Natural killer cell (primary cell): ENCODE measurements at regions not wholly inside any gene's neighbourhood (a gene's known extent, or its start where the extent isn't known, plus 50 kb on each side); places are given as distances from the start of the nearest gene placed in this dataset.

ENCODE experiments used
- ATAC-seq, 3 donors: fragments of 150-1000 bp in 2 of 3; fragments of 200-7000 bp in 1 of 3; cut with Tn5 transposase; 1 replicate in 1 of 3; 2 replicates in 2 of 3; pipeline ENCODE4 v1.10.0; 2021; ENCODE audit warnings: mild to moderate bottlenecking in 2 of 3, moderate library complexity in 2 of 3
- DNase-seq, 2 donors: peaks; one replicate each; pipeline versions ENCODE4 v3.0.0 to v3.0.0-alpha.2; 2013 to 2021; ENCODE audit warnings: mixed read lengths in 1 of 2
- H3K27ac ChIP-seq: one replicate; pipeline ENCODE4 v1.5.1; 2013; ENCODE audit warnings: mild to moderate bottlenecking, low read length
- H3K27me3 ChIP-seq: one replicate; pipeline ENCODE4 v1.6.1; 2013; ENCODE audit warnings: low read length; ENCODE audit not compliant: control insufficient read depth, insufficient read depth
- H3K36me3 ChIP-seq: one replicate; pipeline ENCODE4 v1.6.1; 2013; ENCODE audit warnings: low read length; ENCODE audit not compliant: control insufficient read depth, insufficient read depth
- H3K4me1 ChIP-seq: one replicate; pipeline ENCODE4 v1.6.1; 2013; ENCODE audit warnings: low read length; ENCODE audit not compliant: control insufficient read depth, insufficient read depth
- H3K4me3 ChIP-seq: one replicate; pipeline ENCODE4 v1.5.1; 2013; ENCODE audit warnings: low read length
- H3K9me3 ChIP-seq: one replicate; pipeline ENCODE4 v1.6.1; 2013; ENCODE audit warnings: low read length; ENCODE audit not compliant: control insufficient read depth, insufficient read depth
- H3K27ac Mint-ChIP-seq, 2 donors: one replicate each; pipeline ENCODE4 v1.8.0; 2022; ENCODE audit warnings: mild to moderate bottlenecking in 2 of 2, mixed read lengths in 2 of 2, moderate library complexity in 1 of 2
- H3K27me3 Mint-ChIP-seq, 2 donors: one replicate each; pipeline ENCODE4 v1.8.0; 2022; ENCODE audit warnings: low read depth in 2 of 2, mixed read lengths in 2 of 2
- H3K36me3 Mint-ChIP-seq: one replicate; pipeline ENCODE4 v1.8.0; 2022; ENCODE audit warnings: mixed read lengths
- H3K4me1 Mint-ChIP-seq, 2 donors: one replicate each; pipeline ENCODE4 v1.8.0; 2022; ENCODE audit warnings: mixed read lengths in 2 of 2
- H3K4me3 Mint-ChIP-seq: one replicate; pipeline ENCODE4 v1.8.0; 2022; ENCODE audit warnings: mild to moderate bottlenecking, moderate library complexity, mixed read lengths
- H3K9me3 Mint-ChIP-seq, 2 donors: one replicate each; pipeline ENCODE4 v1.8.0; 2022; ENCODE audit warnings: mixed read lengths in 2 of 2
- WGBS: methylation state at CpG from one replicate; pipeline ENCODE4 v1.1.7; 2013; ENCODE audit warnings: missing lambda C conversion rate; ENCODE audit not compliant: insufficient coverage; 5-methylcytosine and 5-hydroxymethylcytosine counted together
- intact Hi-C: fragments of 100-400 bp; cut with micrococcal nuclease; formaldehyde crosslinking; loops from one replicate; pipeline ENCODE4 v1.14.2; 2022
- TF ChIP-seq, protein P1 (sequence below): fragments of 200-600 bp; IDR thresholded peaks from one replicate; pipeline ENCODE4 v1.8.0; 2022; ENCODE audit warnings: antibody characterized with exemption

GRCh38 chr20:22946596-22946995 is 88.5 kb upstream of the SSTR4 start:
- Mint-ChIP-seq H3K9me3 (no peaks in the 10 kb centered on the region), H3K27me3 (peaks cover 10 to 23% of the 10 kb centered on the region in 2 donors), H3K4me1 (no peaks in the 10 kb centered on the region), H3K36me3 (no peaks in the 10 kb centered on the region), H3K27ac (no peak overlapping the region), H3K4me3 (no peak overlapping the region)
- 81% methylated on average over 2 of the region's 2 CpGs for WGBS
- intact Hi-C loops: no loop called here
- no peak overlapping the region for H3K4me3 ChIP-seq
- ATAC-seq: no peak
- no peaks in the 10 kb centered on the region for H3K27me3 ChIP-seq
- H3K4me1 ChIP-seq: no peaks in the 10 kb centered on the region
- DNase-seq: no peak
- TF ChIP-seq, protein P1, sequence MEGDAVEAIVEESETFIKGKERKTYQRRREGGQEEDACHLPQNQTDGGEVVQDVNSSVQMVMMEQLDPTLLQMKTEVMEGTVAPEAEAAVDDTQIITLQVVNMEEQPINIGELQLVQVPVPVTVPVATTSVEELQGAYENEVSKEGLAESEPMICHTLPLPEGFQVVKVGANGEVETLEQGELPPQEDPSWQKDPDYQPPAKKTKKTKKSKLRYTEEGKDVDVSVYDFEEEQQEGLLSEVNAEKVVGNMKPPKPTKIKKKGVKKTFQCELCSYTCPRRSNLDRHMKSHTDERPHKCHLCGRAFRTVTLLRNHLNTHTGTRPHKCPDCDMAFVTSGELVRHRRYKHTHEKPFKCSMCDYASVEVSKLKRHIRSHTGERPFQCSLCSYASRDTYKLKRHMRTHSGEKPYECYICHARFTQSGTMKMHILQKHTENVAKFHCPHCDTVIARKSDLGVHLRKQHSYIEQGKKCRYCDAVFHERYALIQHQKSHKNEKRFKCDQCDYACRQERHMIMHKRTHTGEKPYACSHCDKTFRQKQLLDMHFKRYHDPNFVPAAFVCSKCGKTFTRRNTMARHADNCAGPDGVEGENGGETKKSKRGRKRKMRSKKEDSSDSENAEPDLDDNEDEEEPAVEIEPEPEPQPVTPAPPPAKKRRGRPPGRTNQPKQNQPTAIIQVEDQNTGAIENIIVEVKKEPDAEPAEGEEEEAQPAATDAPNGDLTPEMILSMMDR: no peak
- no peak overlapping the region for H3K27ac ChIP-seq
- no peaks in the 10 kb centered on the region for H3K36me3 ChIP-seq
- H3K9me3 ChIP-seq: no peaks in the 10 kb centered on the region

DNA sequence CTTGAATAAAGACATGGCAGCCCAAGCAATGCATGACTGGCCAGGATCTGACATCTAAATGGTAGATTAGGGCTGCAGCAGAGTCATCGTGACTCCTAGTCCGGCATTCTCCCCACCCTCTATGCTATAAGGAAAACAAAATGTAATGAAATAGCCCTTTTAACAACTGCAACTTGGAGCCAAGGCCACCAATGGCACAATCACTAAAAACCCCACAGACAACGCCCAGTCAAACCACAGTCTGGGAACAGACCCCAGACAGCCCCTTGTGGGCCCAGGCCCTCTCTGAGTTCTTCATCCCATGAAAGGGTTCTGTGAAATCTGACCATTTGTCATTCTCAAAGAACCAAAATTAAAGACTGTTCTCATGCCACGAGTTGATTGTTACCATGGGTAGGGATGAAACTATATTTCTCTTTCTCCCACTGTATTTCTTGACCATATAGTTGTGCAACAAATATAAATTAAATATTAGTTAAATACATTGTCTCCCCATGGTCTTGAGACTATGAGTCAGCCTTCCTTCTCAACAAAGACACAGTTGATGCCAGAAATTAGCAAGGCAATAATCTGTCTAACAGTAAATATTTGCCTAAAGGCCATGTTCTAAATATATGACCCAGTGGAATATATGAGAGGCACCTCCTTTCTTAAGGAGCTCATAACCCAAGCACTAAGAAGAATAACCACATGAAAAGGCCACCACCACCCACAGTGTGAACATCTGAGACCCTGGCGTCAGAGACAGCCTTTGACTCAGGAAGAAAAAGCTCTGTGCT is 85.6 kb upstream of the SSTR4 start:
- ATAC-seq (no peak), DNase-seq (no peak)
- TF ChIP-seq, protein P1: no peak
- Histone ChIP-seq H3K4me1 (no peaks in the 10 kb centered on the region), H3K36me3 (no peaks in the 10 kb centered on the region), H3K27ac (no peak overlapping the region), H3K27me3 (no peaks in the 10 kb centered on the region), H3K9me3 (no peaks in the 10 kb centered on the region), H3K4me3 (no peak overlapping the region)
- no peaks in the 10 kb centered on the region for H3K36me3 Mint-ChIP-seq
- intact Hi-C loops: no loop called here
- H3K27me3 Mint-ChIP-seq: peaks cover 11 to 40% of the 10 kb centered on the region in 2 donors
- no peak overlapping the region for H3K27ac Mint-ChIP-seq
- WGBS: 59% methylated on average over 4 of the region's 5 CpGs
- no peaks in the 10 kb centered on the region for H3K4me1 Mint-ChIP-seq
- H3K9me3 Mint-ChIP-seq: peaks cover 0 to 2% of the 10 kb centered on the region in 2 donors
- no peak overlapping the region for H3K4me3 Mint-ChIP-seq

DNA sequence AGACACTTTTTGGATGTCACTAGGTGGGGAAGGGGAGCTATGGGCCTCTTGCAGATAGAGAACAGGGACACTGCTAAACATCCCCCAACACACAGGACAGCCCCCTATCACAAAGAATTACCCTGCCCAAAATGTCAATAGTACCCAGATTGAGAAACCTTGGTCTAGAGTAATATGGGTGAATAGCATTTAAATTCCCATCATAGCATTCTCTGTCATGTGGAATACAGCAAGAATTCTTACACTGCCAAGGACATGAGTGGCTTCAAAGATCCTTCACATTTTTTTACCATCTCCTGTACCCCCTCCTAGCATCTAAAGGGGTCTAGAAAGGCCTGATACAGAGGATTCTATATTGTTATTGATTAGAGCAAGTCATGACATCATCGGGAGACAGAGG is 83.1 kb upstream of the SSTR4 start:
- intact Hi-C loops: no loop called here

More for the DNA sequence above, 83.1 kb upstream of the SSTR4 start:
- Histone ChIP-seq H3K27ac (no peak overlapping the region), H3K9me3 (no peaks in the 10 kb centered on the region), H3K4me1 (no peaks in the 10 kb centered on the region), H3K4me3 (no peak overlapping the region), H3K27me3 (no peaks in the 10 kb centered on the region), H3K36me3 (no peaks in the 10 kb centered on the region)
- DNase-seq (no peak), ATAC-seq (no peak)
- H3K9me3 Mint-ChIP-seq: peaks cover 0 to 2% of the 10 kb centered on the region in 2 donors
- TF ChIP-seq, protein P1: no peak
- H3K27ac Mint-ChIP-seq: no peak overlapping the region
- no peak overlapping the region for H3K4me3 Mint-ChIP-seq
- peaks cover 9 to 34% of the 10 kb centered on the region in 2 donors for H3K27me3 Mint-ChIP-seq
- H3K36me3 Mint-ChIP-seq: no peaks in the 10 kb centered on the region
- no peaks in the 10 kb centered on the region for H3K4me1 Mint-ChIP-seq
- no CpG with 5 or more reads among the region's 1 CpG for WGBS
